A673 (cell line): ENCODE measurements at regions not wholly inside any gene's neighbourhood (a gene's known extent, or its start where the extent isn't known, plus 50 kb on each side); places are given as distances from the start of the nearest gene placed in this dataset.

Experiments
- BruUV-seq: library from RNA; stranded (reverse); fragments of 400-500 nt; replicated peaks from 2 replicates; lab custom pipeline; 2021; lab: Mats Ljungman, UMichigan
- CTCF ChIA-PET: fragments of 300-600 bp; sonication (Branson Sonifier 250); formaldehyde crosslinking; loops from one replicate; lab custom pipeline; 2022; ENCODE audit warnings: antibody characterized with exemption; lab: Charles Lee
- POLR2A ChIA-PET: fragments of 300-600 bp; sonication (Branson Sonifier 250); formaldehyde crosslinking; loops from one replicate; lab custom pipeline; 2022; ENCODE audit warnings: antibody characterized with exemption; ENCODE audit not compliant: low non-redundant PET; lab: Charles Lee
- DNase-seq: peaks from one replicate; pipeline ENCODE4 v3.0.0-alpha.2; 2015; ENCODE audit warnings: low spot score
- H3K27ac ChIP-seq: fragments of 200-600 bp; sonication (generic); 2 replicates; pipeline ENCODE4 v1.5.1; 2016; ENCODE audit warnings: mixed run types, low read depth, mild to moderate bottlenecking, mixed read lengths, antibody characterized with exemption, low read length; ENCODE audit not compliant: poor library complexity, severe bottlenecking
- H3K27me3 ChIP-seq: fragments of 200-600 bp; sonication (generic); replicated peaks from 2 replicates; pipeline ENCODE4 v1.6.1; 2017; ENCODE audit warnings: mixed run types, low read depth, mild to moderate bottlenecking, mixed read lengths, antibody characterized with exemption, low read length; ENCODE audit not compliant: insufficient read depth, poor library complexity
- H3K36me3 ChIP-seq: fragments of 200-600 bp; sonication (generic); 2 replicates; pipeline ENCODE4 v1.6.1; 2016; ENCODE audit warnings: mixed run types, mild to moderate bottlenecking, mixed read lengths, antibody characterized with exemption, low read length; ENCODE audit not compliant: insufficient read depth, poor library complexity, severe bottlenecking
- H3K4me1 ChIP-seq: fragments of 200-600 bp; sonication (generic); 2 replicates; pipeline ENCODE4 v1.6.1; 2017; ENCODE audit warnings: mixed run types, mild to moderate bottlenecking, mixed read lengths, antibody characterized with exemption, low read length; ENCODE audit not compliant: insufficient read depth, poor library complexity, severe bottlenecking
- H3K4me3 ChIP-seq: fragments of 200-600 bp; sonication (generic); 2 replicates; pipeline ENCODE4 v1.5.1; 2016; ENCODE audit warnings: low read depth, mixed run types, mild to moderate bottlenecking, mixed read lengths, low read length; ENCODE audit not compliant: poor library complexity, severe bottlenecking
- H3K9me3 ChIP-seq: fragments of 200-600 bp; sonication (generic); 2 replicates; pipeline ENCODE4 v1.6.1; 2016; ENCODE audit warnings: mixed run types, low read depth, mild to moderate bottlenecking, mixed read lengths, antibody characterized with exemption, low read length; ENCODE audit not compliant: poor library complexity, severe bottlenecking
- EZH2 ChIP-seq: fragments of 200-600 bp; sonication (generic); IDR thresholded peaks from 2 replicates; pipeline ENCODE4 v1.6.1; 2017; ENCODE audit warnings: borderline replicate concordance, low read depth, mild to moderate bottlenecking, mixed read lengths, antibody characterized with exemption, low read length; ENCODE audit not compliant: poor library complexity, severe bottlenecking
- intact Hi-C: fragments of 100-400 bp; cut with micrococcal nuclease; formaldehyde crosslinking; loops from one replicate; pipeline ENCODE4 v1.10.0; 2022; ENCODE audit not compliant: unreplicated experiment
- TF ChIP-seq, protein P1 (sequence below): fragments of 300-800, 200-600 bp; sonication (generic); conservative IDR thresholded peaks from 2 replicates; pipeline ENCODE4 v1.5.1; 2017; ENCODE audit warnings: low read depth, mild to moderate bottlenecking, antibody characterized with exemption, low read length, moderate library complexity, mixed read lengths

DNA sequence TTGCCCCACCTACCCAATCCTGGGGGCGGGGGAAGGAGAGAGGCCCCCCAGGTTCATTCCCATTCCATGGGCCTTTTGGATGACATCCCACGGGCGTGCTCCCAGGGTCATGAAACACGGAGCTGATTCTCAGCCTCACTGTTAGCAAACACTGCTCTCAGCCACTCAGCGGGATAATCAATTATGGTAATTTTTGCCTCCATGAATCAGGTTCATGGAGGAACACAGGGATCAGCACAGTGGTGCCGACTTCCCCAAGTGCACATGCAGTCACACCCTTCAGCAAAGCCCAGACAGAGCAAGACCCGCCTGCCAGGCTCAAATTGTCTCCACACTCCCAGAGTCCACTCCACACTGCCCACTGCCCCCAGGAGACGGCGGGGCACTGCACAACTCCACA is 164.6 kb downstream of the ENGASE start:
- intact Hi-C loops: no loop called here
- no peaks in the 10 kb centered on the region for H3K36me3 ChIP-seq
- BruUV-seq: no TSS peak
- no peaks in the 10 kb centered on the region for H3K9me3 ChIP-seq
- H3K4me1 ChIP-seq: no peaks in the 10 kb centered on the region
- no peak overlapping the region for H3K27ac ChIP-seq
- no peak overlapping the region for H3K4me3 ChIP-seq
- peaks cover 83% of the 10 kb centered on the region for H3K27me3 ChIP-seq
- DNase-seq: no peak
- CTCF ChIA-PET: no interaction called here
- POLR2A ChIA-PET: no interaction called here
- TF ChIP-seq, protein P1, sequence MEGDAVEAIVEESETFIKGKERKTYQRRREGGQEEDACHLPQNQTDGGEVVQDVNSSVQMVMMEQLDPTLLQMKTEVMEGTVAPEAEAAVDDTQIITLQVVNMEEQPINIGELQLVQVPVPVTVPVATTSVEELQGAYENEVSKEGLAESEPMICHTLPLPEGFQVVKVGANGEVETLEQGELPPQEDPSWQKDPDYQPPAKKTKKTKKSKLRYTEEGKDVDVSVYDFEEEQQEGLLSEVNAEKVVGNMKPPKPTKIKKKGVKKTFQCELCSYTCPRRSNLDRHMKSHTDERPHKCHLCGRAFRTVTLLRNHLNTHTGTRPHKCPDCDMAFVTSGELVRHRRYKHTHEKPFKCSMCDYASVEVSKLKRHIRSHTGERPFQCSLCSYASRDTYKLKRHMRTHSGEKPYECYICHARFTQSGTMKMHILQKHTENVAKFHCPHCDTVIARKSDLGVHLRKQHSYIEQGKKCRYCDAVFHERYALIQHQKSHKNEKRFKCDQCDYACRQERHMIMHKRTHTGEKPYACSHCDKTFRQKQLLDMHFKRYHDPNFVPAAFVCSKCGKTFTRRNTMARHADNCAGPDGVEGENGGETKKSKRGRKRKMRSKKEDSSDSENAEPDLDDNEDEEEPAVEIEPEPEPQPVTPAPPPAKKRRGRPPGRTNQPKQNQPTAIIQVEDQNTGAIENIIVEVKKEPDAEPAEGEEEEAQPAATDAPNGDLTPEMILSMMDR: no peak
- TF ChIP-seq EZH2: no peak

DNA sequence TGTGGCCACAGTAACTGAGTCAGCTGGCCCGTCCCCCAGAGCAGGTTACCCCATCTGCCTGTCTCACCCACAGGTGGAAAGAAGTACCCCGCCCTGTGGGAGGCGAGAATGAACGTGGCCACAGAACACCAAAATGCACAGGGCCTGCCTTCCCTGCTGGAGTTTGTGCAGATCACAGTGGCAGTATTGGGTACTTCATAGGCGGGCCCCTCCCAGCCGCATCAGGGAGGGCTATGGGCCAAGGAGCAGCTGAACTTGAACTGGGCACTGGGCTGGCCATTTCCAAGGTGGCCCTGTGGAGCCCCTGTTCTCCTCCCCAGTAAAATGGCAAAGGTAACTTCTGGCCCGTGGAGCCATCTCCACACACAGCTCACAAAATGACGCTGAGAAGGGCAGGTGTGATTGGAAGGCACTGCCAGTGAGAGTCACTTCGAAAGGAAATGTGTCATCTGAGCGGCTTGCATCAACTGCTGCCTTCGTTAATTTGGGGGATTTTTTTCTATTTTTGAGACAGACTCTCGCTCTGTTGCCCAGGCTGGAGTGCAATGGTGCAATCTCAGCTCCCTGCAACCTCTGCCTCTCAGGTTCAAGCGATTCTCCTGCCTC is 162.9 kb downstream of the ENGASE start:
- BruUV-seq: no TSS peak
- peaks cover 83% of the 10 kb centered on the region for H3K27me3 ChIP-seq
- no peak overlapping the region for H3K4me3 ChIP-seq
- H3K27ac ChIP-seq: no peak overlapping the region
- no peaks in the 10 kb centered on the region for H3K9me3 ChIP-seq
- DNase-seq: no peak
- CTCF ChIA-PET: no interaction called here
- intact Hi-C loops: no loop called here
- no peak for TF ChIP-seq EZH2
- TF ChIP-seq, protein P1: no peak
- no peaks in the 10 kb centered on the region for H3K36me3 ChIP-seq
- POLR2A ChIA-PET: no interaction called here
- H3K4me1 ChIP-seq: no peaks in the 10 kb centered on the region

DNA sequence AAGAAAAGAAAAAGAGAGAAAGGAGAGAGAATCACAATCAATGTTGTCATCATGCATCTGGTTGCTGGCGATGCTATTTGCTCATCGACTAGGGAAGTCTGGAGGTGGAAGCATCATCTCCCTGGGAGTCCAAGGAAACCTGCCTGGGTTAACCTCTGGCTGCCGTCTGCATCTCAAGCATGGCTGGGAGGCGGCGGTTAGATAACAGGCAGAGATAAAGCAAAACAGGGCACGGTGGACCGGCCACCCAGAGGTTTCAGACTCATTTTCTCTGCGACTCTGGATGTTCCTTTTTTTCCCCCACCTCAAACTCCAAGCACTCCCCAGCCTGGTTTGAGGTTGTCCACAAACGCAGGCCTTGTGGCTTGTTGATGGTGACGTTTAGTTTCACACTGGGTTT is 161.2 kb downstream of the ENGASE start:
- ChIA-PET CTCF (no interaction called here), POLR2A (no interaction called here)
- H3K27ac ChIP-seq: no peak overlapping the region
- H3K9me3 ChIP-seq: no peaks in the 10 kb centered on the region
- intact Hi-C loops: no loop called here
- no peaks in the 10 kb centered on the region for H3K4me1 ChIP-seq
- H3K27me3 ChIP-seq: peaks cover 93% of the 10 kb centered on the region
- no peaks in the 10 kb centered on the region for H3K36me3 ChIP-seq
- no TSS peak for BruUV-seq
- TF ChIP-seq, protein P1: no peak
- TF ChIP-seq EZH2: no peak
- no peak for DNase-seq
- no peak overlapping the region for H3K4me3 ChIP-seq
